MM.1S (cell line): ENCODE measurements at regions not wholly inside any gene's neighbourhood (a gene's known extent, or its start where the extent isn't known, plus 50 kb on each side); places are given as distances from the start of the nearest gene placed in this dataset.

Experiments used
- EZH2 ChIP-seq: fragments of 300-600 bp; sonication (generic); optimal IDR thresholded peaks from 2 replicates; pipeline ENCODE3; 2017; ENCODE audit warnings: low read depth, mild to moderate bottlenecking, antibody characterized with exemption, low read length, mixed read lengths
- EZH2phosphoT487 ChIP-seq: fragments of 300-600 bp; sonication (generic); IDR thresholded peaks from 2 replicates; pipeline ENCODE4 v1.6.1; 2018; ENCODE audit warnings: antibody characterized with exemption, low read length
- TF ChIP-seq, protein P1 (sequence below): fragments of 300-600 bp; sonication (generic); IDR thresholded peaks from 2 replicates; pipeline ENCODE4 v1.5.1; 2016; ENCODE audit warnings: antibody characterized with exemption, low read length, mixed read lengths

DNA sequence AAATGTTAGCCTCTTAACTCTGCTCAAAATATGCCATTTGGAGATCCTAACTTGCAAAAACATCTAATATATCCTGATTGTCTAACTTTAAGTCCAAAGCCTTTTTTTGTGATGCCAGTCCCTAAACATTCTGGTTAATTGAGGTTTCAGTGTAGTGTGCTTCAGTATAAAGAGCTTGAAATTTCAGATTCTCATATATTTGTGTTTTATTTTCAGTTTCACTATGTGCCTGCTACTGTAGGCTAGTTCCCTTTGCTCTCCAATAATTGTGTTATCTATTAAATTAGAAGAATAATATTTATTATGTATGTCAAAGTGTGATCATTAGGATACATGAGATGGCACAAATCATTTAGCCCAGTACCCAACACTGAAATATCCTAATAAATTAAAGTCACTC lies 1361.2 kb downstream of the XPNPEP1 start:
- TF ChIP-seq, protein P1, sequence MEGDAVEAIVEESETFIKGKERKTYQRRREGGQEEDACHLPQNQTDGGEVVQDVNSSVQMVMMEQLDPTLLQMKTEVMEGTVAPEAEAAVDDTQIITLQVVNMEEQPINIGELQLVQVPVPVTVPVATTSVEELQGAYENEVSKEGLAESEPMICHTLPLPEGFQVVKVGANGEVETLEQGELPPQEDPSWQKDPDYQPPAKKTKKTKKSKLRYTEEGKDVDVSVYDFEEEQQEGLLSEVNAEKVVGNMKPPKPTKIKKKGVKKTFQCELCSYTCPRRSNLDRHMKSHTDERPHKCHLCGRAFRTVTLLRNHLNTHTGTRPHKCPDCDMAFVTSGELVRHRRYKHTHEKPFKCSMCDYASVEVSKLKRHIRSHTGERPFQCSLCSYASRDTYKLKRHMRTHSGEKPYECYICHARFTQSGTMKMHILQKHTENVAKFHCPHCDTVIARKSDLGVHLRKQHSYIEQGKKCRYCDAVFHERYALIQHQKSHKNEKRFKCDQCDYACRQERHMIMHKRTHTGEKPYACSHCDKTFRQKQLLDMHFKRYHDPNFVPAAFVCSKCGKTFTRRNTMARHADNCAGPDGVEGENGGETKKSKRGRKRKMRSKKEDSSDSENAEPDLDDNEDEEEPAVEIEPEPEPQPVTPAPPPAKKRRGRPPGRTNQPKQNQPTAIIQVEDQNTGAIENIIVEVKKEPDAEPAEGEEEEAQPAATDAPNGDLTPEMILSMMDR = no peak
- TF ChIP-seq EZH2 (no peak), EZH2phosphoT487 (no peak)
